BLaER1 (cell line): ENCODE measurements at regions not wholly inside any gene's neighbourhood (a gene's known extent, or its start where the extent isn't known, plus 50 kb on each side); places are given as distances from the start of the nearest gene placed in this dataset.

Source experiments
- H3K27ac ChIP-seq: shearing (Covaris generic); formaldehyde crosslinking; 2 replicates; pipeline ENCODE4 v1.8.1; 2022
- H3K27me3 ChIP-seq: shearing (Covaris generic); formaldehyde crosslinking; 2 replicates; pipeline ENCODE4 v1.8.1; 2022
- H3K36me3 ChIP-seq: shearing (Covaris generic); formaldehyde crosslinking; 2 replicates; pipeline ENCODE4 v1.8.1; 2022
- H3K4me1 ChIP-seq: shearing (Covaris generic); formaldehyde crosslinking; 2 replicates; pipeline ENCODE4 v1.8.1; 2022
- H3K4me2 ChIP-seq: shearing (Covaris generic); formaldehyde crosslinking; 2 replicates; pipeline ENCODE4 v1.8.1; 2022
- H3K4me3 ChIP-seq: shearing (Covaris generic); formaldehyde crosslinking; 2 replicates; pipeline ENCODE4 v1.8.1; 2022
- H3K9ac ChIP-seq: shearing (Covaris generic); formaldehyde crosslinking; 2 replicates; pipeline ENCODE4 v1.8.1; 2022
- H3K9me3 ChIP-seq: shearing (Covaris generic); formaldehyde crosslinking; 2 replicates; pipeline ENCODE4 v1.8.1; 2022
- H4K20me1 ChIP-seq: shearing (Covaris generic); formaldehyde crosslinking; 2 replicates; pipeline ENCODE4 v1.8.1; 2022
- Cebpa-rat ChIP-seq: shearing (Covaris generic); IDR thresholded peaks from 2 replicates; pipeline ENCODE4 v1.8.1; 2022

DNA sequence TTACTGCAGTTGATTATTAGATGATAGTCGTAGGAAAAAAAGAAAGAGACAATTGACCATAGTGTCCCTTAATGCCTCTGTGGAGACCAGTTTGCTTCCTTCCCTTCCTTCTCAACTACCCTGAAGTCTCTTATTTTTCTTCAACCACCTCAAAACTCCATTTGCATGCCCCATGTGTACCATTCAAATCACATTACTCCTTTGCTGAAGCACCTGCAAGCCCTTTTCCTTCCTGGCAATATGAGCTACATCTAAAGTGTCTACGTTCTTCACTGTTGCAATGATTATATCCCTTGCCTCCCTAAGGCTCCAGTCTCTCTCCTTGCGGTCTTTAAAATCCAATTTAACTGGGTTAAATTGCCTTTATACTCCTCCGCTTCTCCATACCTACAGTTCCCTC is 867.4 kb upstream of the API5 start:
- Histone ChIP-seq H3K4me1 (no peaks in the 10 kb centered on the region), H3K9me3 (peaks cover 8% of the 10 kb centered on the region), H3K36me3 (no peaks in the 10 kb centered on the region), H3K4me2 (no peak overlapping the region), H3K27me3 (no peaks in the 10 kb centered on the region), H3K27ac (no peak overlapping the region), H3K9ac (no peak overlapping the region), H4K20me1 (no peaks in the 10 kb centered on the region), H3K4me3 (no peak overlapping the region)
- no peak for TF ChIP-seq Cebpa-rat

DNA sequence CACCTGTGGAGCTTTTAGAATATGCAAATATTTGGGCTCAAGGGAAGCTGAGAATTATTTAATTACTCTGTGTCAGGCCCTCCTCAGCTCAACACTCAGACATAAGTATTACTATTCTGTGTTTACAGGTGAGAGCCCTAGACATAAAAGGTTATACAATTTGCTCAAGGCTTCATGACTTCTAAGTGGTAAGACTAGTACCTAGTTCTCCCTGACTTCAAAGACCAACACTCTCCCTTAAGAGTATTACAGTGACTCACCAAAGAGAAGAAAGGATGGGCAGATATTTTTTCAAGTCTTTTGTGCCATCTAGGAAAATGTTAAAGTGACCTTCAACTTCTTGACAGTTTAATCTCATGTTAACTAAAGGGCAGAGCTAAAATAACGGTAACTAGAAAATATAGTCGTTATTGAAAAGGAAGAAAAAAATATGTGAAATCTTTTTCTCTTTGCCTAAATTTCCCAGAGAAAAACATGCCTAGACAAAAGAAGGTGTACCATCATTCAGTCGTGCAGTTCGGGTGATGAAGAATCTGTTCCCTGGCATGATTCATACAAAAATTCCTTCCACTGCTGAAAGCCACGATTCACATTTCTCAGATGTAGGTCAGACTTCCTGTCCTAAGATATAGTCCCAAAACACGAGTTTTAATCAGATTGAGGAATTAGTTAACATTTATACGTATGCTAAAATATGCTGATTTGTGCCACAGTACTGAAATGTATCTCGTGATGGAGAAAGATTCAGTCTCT is 849.1 kb upstream of the API5 start:
- Histone ChIP-seq H3K36me3 (no peaks in the 10 kb centered on the region), H4K20me1 (no peaks in the 10 kb centered on the region), H3K9ac (no peak overlapping the region), H3K27me3 (no peaks in the 10 kb centered on the region), H3K27ac (no peak overlapping the region), H3K4me3 (no peak overlapping the region), H3K4me1 (no peaks in the 10 kb centered on the region), H3K9me3 (no peaks in the 10 kb centered on the region), H3K4me2 (no peak overlapping the region)
- TF ChIP-seq Cebpa-rat: no peak

DNA sequence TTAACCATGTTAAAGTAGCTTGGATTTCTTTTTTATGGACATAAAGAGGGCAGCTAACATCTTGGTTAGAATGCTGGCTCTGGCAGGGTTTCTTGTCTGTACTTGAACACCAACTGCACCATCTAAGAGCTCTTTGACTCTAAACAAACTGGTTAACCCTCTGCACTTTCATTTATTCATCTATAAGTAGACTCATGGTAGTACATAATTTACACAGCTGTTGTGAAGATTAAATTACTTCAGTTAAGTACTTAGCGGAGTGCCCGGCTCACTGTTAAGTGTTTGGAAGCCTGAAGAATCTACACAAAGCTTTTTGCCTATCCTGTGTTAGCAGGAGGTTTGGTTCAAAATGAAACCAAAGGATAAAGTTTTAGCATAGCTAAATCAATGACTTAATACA is 846.2 kb upstream of the API5 start:
- Histone ChIP-seq H3K4me3 (no peak overlapping the region), H3K4me1 (no peaks in the 10 kb centered on the region), H4K20me1 (no peaks in the 10 kb centered on the region), H3K36me3 (no peaks in the 10 kb centered on the region), H3K27me3 (no peaks in the 10 kb centered on the region), H3K9ac (no peak overlapping the region), H3K9me3 (no peaks in the 10 kb centered on the region), H3K4me2 (no peak overlapping the region), H3K27ac (no peak overlapping the region)
- TF ChIP-seq Cebpa-rat: no peak

DNA sequence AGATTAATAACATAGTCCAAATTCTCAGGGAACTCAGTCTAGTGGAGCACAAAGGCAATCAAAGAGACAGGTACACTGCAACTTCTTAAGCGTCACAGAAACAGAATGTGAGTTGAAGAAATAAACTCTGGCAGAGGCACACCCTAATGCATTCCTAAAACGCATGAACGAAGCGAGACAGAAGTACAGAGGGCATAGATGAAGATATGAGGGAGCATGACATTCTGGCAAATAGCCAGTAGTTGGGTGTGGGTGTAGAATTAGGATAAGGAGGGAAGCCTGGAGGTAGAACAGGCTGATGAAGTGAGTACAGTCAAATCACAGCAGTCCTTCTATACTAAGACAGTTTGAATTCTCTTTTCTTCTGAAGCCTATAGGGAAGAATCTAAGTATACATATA is 838.7 kb upstream of the API5 start:
- Histone ChIP-seq H3K4me1 (no peaks in the 10 kb centered on the region), H3K36me3 (no peaks in the 10 kb centered on the region), H3K4me3 (no peak overlapping the region), H3K9ac (no peak overlapping the region), H3K27ac (no peak overlapping the region), H3K4me2 (no peak overlapping the region), H3K9me3 (no peaks in the 10 kb centered on the region), H3K27me3 (no peaks in the 10 kb centered on the region), H4K20me1 (no peaks in the 10 kb centered on the region)
- TF ChIP-seq Cebpa-rat: no peak

DNA sequence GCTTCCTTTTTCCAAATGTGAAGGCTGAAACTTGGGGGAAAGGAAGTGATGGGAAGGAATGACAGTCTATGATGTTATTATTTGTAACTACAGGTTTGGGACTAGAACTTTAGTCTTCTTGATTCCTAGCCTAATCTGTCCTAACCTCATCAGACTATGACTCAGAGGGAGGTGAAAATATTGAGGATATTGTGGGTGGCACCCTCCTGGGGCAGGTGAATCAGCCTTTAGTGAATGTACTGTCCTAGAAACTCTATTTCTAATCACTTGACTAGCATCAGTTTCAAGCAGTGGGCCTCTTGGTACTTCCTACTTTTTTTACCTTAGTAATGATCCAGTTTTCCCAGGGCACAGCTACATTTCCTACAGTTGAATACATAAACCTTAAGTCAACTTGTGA is 829.0 kb upstream of the API5 start:
- TF ChIP-seq Cebpa-rat: no peak
- H3K27me3 ChIP-seq: no peaks in the 10 kb centered on the region
- no peaks in the 10 kb centered on the region for H4K20me1 ChIP-seq
- no peak overlapping the region for H3K9ac ChIP-seq
- no peak overlapping the region for H3K4me2 ChIP-seq
- H3K9me3 ChIP-seq: no peaks in the 10 kb centered on the region
- no peaks in the 10 kb centered on the region for H3K4me1 ChIP-seq
- no peak overlapping the region for H3K4me3 ChIP-seq
- H3K27ac ChIP-seq: no peak overlapping the region
- no peaks in the 10 kb centered on the region for H3K36me3 ChIP-seq

DNA sequence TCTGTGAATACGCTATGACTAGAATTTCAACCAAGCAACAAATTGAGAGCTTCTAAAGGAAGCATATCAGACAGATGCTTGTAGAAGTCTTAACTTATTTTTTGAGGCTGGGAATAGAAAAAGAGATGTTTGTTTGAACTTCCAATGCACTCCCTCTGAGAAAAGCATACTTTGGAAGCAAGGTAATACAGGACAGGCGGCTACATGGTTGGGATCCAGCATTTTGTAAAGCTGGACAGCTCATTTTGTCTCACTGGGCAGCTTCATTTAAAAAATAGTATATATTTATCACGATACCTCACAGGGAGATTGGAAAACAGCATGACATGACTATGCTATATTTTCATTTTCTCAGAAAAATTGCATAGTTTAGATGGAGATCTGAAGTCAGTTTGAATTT is 821.3 kb upstream of the API5 start:
- no peak overlapping the region for H3K9ac ChIP-seq
- peaks cover under 1% of the 10 kb centered on the region; the same call in 1 of the 2 replicates for H3K4me1 ChIP-seq
- H3K27ac ChIP-seq: no peak overlapping the region
- H3K9me3 ChIP-seq: no peaks in the 10 kb centered on the region
- H3K4me3 ChIP-seq: no peak overlapping the region
- H3K27me3 ChIP-seq: no peaks in the 10 kb centered on the region
- no peak overlapping the region for H3K4me2 ChIP-seq
- H4K20me1 ChIP-seq: no peaks in the 10 kb centered on the region
- no peaks in the 10 kb centered on the region for H3K36me3 ChIP-seq
- no peak for TF ChIP-seq Cebpa-rat

DNA sequence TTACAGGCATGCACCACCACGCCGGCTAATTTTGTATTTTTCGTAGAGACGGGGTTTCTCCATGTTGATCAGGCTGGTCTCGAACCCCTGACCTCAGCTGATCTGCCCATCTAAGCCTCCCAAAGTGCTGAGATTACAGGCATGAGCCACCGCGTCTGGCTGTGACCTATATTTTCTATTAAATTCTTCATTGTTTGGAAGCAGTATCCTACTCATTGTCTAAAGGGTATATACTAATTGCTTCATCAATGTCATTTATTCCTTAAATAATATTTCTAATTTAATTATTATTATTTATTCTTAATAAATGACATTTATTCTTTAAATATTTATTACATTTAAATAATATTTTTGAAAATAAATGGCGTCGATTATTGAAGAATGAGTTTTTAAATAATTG is 817.3 kb upstream of the API5 start:
- no peak overlapping the region for H3K4me3 ChIP-seq
- no peak for TF ChIP-seq Cebpa-rat
- no peaks in the 10 kb centered on the region for H4K20me1 ChIP-seq
- no peak overlapping the region for H3K4me2 ChIP-seq
- H3K9me3 ChIP-seq: no peaks in the 10 kb centered on the region
- H3K27ac ChIP-seq: no peak overlapping the region
- no peak overlapping the region for H3K9ac ChIP-seq
- H3K36me3 ChIP-seq: no peaks in the 10 kb centered on the region
- peaks cover 6% of the 10 kb centered on the region; the same call in 1 of the 2 replicates for H3K4me1 ChIP-seq
- H3K27me3 ChIP-seq: no peaks in the 10 kb centered on the region

DNA sequence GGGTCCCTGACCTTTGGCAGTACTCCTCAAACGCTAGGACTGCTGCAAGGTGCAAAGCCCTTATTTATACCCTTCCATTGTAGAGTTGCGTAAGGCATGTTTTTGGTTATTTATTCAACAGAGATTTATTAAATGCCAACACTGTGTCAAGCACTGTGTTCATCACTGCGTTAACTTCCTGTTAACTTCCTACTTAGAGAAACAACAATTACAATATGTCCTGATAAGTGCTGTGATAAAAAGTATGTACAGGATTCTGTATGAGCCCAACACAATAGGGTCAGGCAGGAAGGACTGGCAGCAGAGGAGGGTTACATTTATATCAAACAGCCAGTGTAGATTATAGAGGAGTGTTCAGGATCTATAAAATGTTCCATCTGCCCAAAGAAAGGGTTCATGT is 812.8 kb upstream of the API5 start:
- no peak overlapping the region for H3K27ac ChIP-seq
- no peaks in the 10 kb centered on the region for H4K20me1 ChIP-seq
- no peaks in the 10 kb centered on the region for H3K9me3 ChIP-seq
- no peak overlapping the region for H3K9ac ChIP-seq
- H3K27me3 ChIP-seq: no peaks in the 10 kb centered on the region
- H3K36me3 ChIP-seq: no peaks in the 10 kb centered on the region
- no peak overlapping the region for H3K4me2 ChIP-seq
- peaks cover 6% of the 10 kb centered on the region; the same call in 1 of the 2 replicates for H3K4me1 ChIP-seq
- no peak for TF ChIP-seq Cebpa-rat
- H3K4me3 ChIP-seq: no peak overlapping the region

DNA sequence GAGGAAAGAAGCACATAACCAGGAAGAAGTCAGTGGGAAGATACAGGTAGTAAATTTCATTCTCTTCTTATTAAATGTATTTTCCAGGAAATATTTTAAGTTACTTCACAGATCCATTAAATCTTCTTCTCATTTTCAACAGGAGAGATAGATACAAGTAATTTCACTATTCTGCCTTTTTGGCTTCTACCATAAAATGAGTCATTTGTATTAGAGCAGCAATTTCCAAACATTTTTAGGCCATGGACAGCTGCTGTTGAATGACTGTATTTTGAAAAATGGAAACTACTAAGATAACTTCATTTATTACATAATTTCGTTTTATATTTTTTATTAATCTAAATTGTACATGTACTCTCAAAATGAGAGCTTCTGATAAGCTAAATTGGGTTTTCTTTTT is 809.6 kb upstream of the API5 start:
- no peak overlapping the region for H3K4me3 ChIP-seq
- no peak overlapping the region for H3K27ac ChIP-seq
- no peaks in the 10 kb centered on the region for H4K20me1 ChIP-seq
- no peaks in the 10 kb centered on the region for H3K9me3 ChIP-seq
- no peaks in the 10 kb centered on the region for H3K36me3 ChIP-seq
- TF ChIP-seq Cebpa-rat: no peak
- H3K9ac ChIP-seq: no peak overlapping the region
- no peak overlapping the region for H3K4me2 ChIP-seq
- H3K4me1 ChIP-seq: no peaks in the 10 kb centered on the region
- H3K27me3 ChIP-seq: no peaks in the 10 kb centered on the region

DNA sequence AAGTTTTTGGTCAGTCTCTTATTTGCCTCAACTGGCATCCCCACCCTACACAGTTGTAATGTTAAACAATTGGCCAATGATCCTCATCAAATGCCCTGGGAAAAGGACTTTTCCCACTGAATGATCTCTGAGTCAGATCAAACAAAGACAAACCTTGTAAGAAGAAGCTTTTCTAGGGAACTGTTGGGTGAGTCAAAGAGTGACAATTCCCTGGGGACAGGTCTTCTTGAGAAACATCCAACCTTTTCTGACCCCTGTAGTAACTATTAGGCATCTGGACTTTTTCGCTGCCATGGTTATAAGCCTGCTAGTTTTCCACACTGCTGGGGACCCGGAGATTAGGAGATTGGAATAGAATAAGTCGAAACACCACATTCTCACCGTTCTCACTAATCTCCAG is 789.8 kb upstream of the API5 start:
- H3K9ac ChIP-seq: no peak overlapping the region
- H3K36me3 ChIP-seq: no peaks in the 10 kb centered on the region
- no peaks in the 10 kb centered on the region for H3K9me3 ChIP-seq
- H4K20me1 ChIP-seq: no peaks in the 10 kb centered on the region
- H3K27me3 ChIP-seq: no peaks in the 10 kb centered on the region
- TF ChIP-seq Cebpa-rat: no peak
- peaks cover 4% of the 10 kb centered on the region; the same call in 1 of the 2 replicates for H3K4me1 ChIP-seq
- H3K27ac ChIP-seq: no peak overlapping the region
- H3K4me2 ChIP-seq: no peak overlapping the region
- no peak overlapping the region for H3K4me3 ChIP-seq
